GM12864 (cell line): ENCODE measurements at regions not wholly inside any gene's neighbourhood (a gene's known extent, or its start where the extent isn't known, plus 50 kb on each side); places are given as distances from the start of the nearest gene placed in this dataset.

Source experiments
- DNase-seq: peaks from one replicate; pipeline ENCODE4 v3.0.0-alpha.2; 2011; ENCODE audit warnings: low read depth
- H3K4me3 ChIP-seq: 2 replicates; pipeline ENCODE4 v1.5.1; 2011; ENCODE audit warnings: mild to moderate bottlenecking, low read depth, low read length, control low read depth
- TF ChIP-seq, protein P1 (sequence below): IDR thresholded peaks from 2 replicates; pipeline ENCODE4 v1.5.1; 2011; ENCODE audit warnings: low read depth, mild to moderate bottlenecking, moderate library complexity, low read length, control low read depth, inconsistent platforms; ENCODE audit errors: missing control alignments

DNA sequence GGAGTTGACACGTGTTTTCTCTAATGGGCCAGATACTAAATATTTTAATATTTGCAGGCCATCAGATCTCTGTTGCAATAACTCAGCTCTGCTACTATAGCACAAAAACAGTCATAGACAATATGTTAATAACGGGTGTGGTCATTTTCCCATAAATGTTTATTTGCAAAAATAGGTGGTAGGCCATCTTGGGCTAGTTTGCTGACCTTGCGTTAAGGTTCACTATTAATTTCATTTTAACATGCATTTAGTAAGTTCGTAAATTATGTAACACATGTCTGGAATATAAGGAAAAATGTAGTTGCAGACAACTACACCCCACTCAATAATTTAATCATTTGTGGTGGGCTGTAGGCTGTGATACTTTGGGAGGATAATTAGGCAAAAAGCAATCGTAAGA, 577.8 kb downstream of the PKHD1 start:
- DNase-seq = no peak
- TF ChIP-seq, protein P1, sequence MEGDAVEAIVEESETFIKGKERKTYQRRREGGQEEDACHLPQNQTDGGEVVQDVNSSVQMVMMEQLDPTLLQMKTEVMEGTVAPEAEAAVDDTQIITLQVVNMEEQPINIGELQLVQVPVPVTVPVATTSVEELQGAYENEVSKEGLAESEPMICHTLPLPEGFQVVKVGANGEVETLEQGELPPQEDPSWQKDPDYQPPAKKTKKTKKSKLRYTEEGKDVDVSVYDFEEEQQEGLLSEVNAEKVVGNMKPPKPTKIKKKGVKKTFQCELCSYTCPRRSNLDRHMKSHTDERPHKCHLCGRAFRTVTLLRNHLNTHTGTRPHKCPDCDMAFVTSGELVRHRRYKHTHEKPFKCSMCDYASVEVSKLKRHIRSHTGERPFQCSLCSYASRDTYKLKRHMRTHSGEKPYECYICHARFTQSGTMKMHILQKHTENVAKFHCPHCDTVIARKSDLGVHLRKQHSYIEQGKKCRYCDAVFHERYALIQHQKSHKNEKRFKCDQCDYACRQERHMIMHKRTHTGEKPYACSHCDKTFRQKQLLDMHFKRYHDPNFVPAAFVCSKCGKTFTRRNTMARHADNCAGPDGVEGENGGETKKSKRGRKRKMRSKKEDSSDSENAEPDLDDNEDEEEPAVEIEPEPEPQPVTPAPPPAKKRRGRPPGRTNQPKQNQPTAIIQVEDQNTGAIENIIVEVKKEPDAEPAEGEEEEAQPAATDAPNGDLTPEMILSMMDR = no peak

DNA sequence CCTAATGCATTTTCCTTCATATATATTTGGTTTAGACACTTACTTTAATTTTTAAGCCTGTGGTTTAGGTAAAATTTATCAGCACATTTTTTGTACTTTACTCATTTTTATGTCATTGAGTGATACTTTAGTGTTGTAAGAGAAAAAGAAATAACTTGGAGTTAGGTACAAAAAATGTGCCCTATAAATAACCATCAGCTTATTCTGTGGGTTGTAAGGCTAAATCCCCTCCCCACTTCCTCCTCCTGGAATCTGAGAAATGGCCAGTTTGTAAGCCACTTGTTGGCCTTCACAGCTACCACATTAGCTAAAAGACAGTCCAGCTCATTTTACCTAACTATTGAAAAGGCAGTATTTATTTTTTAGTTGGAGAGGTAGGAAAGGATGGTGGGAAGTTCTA, 576.3 kb downstream of the PKHD1 start:
- TF ChIP-seq, protein P1 = no peak
- DNase-seq = no peak

More for the DNA sequence above, 577.8 kb downstream of the PKHD1 start:
- H3K4me3 ChIP-seq = no peak overlapping the region

GRCh38 chr6:51513891-51514747, 573.3 kb downstream of the PKHD1 start:
- no peak for DNase-seq
- TF ChIP-seq, protein P1 = no peak
- no peak overlapping the region for H3K4me3 ChIP-seq

More for the DNA sequence above, 576.3 kb downstream of the PKHD1 start:
- no peak overlapping the region for H3K4me3 ChIP-seq

GRCh38 chr6:51514748-51515402, 572.5 kb downstream of the PKHD1 start:
- DNase-seq = no peak
- TF ChIP-seq, protein P1 = no peak
- H3K4me3 ChIP-seq = no peak overlapping the region

- no peak overlapping the region for H3K4me3 ChIP-seq
- TF ChIP-seq, protein P1 = no peak
- DNase-seq = no peak
Measured at GRCh38 chr6:51526049-51526448, 561.4 kb downstream of the PKHD1 start.

GRCh38 chr6:51526922-51527321, 560.5 kb downstream of the PKHD1 start:
- TF ChIP-seq, protein P1 = no peak
- no peak for DNase-seq
- no peak overlapping the region for H3K4me3 ChIP-seq
